GM12878 (cell line): ENCODE measurements at regions not wholly inside any gene's neighbourhood (a gene's known extent, or its start where the extent isn't known, plus 50 kb on each side); places are given as distances from the start of the nearest gene placed in this dataset.

ENCODE experiments used
- ATAC-seq: fragments of 200-7000 bp; cut with Tn5 transposase; 3 replicates; pipeline ENCODE4 v1.9.1; 2020; ENCODE audit warnings: mild to moderate bottlenecking, moderate library complexity
- BruUV-seq: library from RNA; stranded (reverse); fragments of 400-500 nt; replicated peaks from 2 replicates; lab custom pipeline; 2021; lab: Mats Ljungman, UMichigan
- CTCF ChIA-PET: fragments of 300-600 bp; sonication (Branson Sonifier 250); formaldehyde crosslinking; extraction: SDS; loops from one replicate; lab custom pipeline; 2021; ENCODE audit warnings: inconsistent platforms; lab: Yijun Ruan, JAX
- POLR2A ChIA-PET: fragments of 350-600 bp; formaldehyde crosslinking; extraction: SDS; loops from one replicate; lab custom pipeline; 2021; ENCODE audit warnings: inconsistent platforms; lab: Charles Lee
- RAD21 ChIA-PET: fragments of 300-600 bp; sonication (Branson Sonifier 250); formaldehyde crosslinking; loops from one replicate; lab custom pipeline; 2023; ENCODE audit warnings: antibody characterized with exemption; ENCODE audit not compliant: unreplicated experiment; lab: Charles Lee
- SMC1A ChIA-PET: fragments of 300-600 bp; sonication (Branson Sonifier 250); formaldehyde crosslinking; loops from one replicate; lab custom pipeline; 2023; ENCODE audit not compliant: unreplicated experiment, uncharacterized antibody; lab: Charles Lee
- DNase-seq: peaks from one replicate; pipeline ENCODE4 v3.0.0-alpha.2; 2011; ENCODE audit warnings: low read depth, low spot score
- FAIRE-seq: peaks from 3 replicates; lab custom pipeline; 2011; peaks lifted over from hg19 to GRCh38; lab: Jason Lieb, UNC
- H2AFZ ChIP-seq: 2 replicates; pipeline ENCODE4 v1.6.0; 2011; ENCODE audit warnings: low read depth, low read length, control low read depth; ENCODE audit not compliant: control insufficient read depth
- H3K27ac ChIP-seq: 2 replicates; pipeline ENCODE4 v1.5.1; 2011; ENCODE audit warnings: control low read depth; ENCODE audit not compliant: control insufficient read depth, insufficient read depth
- H3K27me3 ChIP-seq, 2 experiments: replicated peaks in 1 of 2; 2 replicates each; pipeline versions ENCODE4 v1.6.0 to v1.6.1; 2011; ENCODE audit warnings: low read length in 1 of 2; ENCODE audit not compliant: control insufficient read depth in 2 of 2, insufficient read depth in 2 of 2
- H3K36me3 ChIP-seq, 2 experiments: 2 replicates each; pipeline ENCODE4 v1.5.1; 2011; ENCODE audit warnings: low read length in 1 of 2; ENCODE audit not compliant: control insufficient read depth in 2 of 2, insufficient read depth in 2 of 2
- H3K4me1 ChIP-seq: 2 replicates; pipeline ENCODE4 v1.6.1; 2011; ENCODE audit warnings: mild to moderate bottlenecking, low read length, moderate library complexity, mixed read lengths; ENCODE audit not compliant: control insufficient read depth, insufficient read depth
- H3K4me2 ChIP-seq: 2 replicates; pipeline ENCODE4 v1.6.0; 2011; ENCODE audit warnings: control low read depth; ENCODE audit not compliant: control insufficient read depth, insufficient read depth
- H3K4me3 ChIP-seq: fragments of 200-600 bp; sonication (generic); 2 replicates; pipeline ENCODE4 v1.5.1; 2016
- H3K79me2 ChIP-seq: 2 replicates; pipeline ENCODE4 v1.6.0; 2011; ENCODE audit warnings: low read length; ENCODE audit not compliant: control insufficient read depth, insufficient read depth
- H3K9ac ChIP-seq: 2 replicates; pipeline ENCODE4 v1.8.0; 2011; ENCODE audit warnings: low read length, control low read depth, mixed read lengths; ENCODE audit not compliant: control insufficient read depth, insufficient read depth
- H3K9me3 ChIP-seq: replicated peaks from 3 replicates; pipeline ENCODE4 v1.5.1; 2011; ENCODE audit warnings: mild to moderate bottlenecking, low read length; ENCODE audit not compliant: control insufficient read depth, insufficient read depth
- H4K20me1 ChIP-seq: 2 replicates; pipeline ENCODE4 v1.6.0; 2011; ENCODE audit not compliant: control insufficient read depth, insufficient read depth
- BACH1 ChIP-seq: fragments of 450-650 bp; IDR thresholded peaks from 2 replicates; pipeline ENCODE4 v1.6.1; 2017; ENCODE audit warnings: mild to moderate bottlenecking, borderline replicate concordance
- CBX3 ChIP-seq: fragments of 200-600 bp; sonication (generic); IDR thresholded peaks from 2 replicates; pipeline ENCODE4 v1.6.1; 2016; ENCODE audit warnings: low read depth, borderline replicate concordance
- CHD2 ChIP-seq: IDR thresholded peaks from 2 replicates; pipeline ENCODE4 v1.6.1; 2011; ENCODE audit warnings: low read depth, low read length, improper control_type of control experiment, borderline replicate concordance
- HCFC1 ChIP-seq: fragments of 150-350 bp; IDR thresholded peaks from 2 replicates; pipeline ENCODE4 v1.6.1; 2014; ENCODE audit warnings: low read length
- MYC ChIP-seq: IDR thresholded peaks from 2 replicates; pipeline ENCODE4 v1.6.1; 2011; ENCODE audit warnings: mild to moderate bottlenecking, low read length, moderate library complexity, inconsistent platforms; ENCODE audit not compliant: insufficient read depth, insufficient replicate concordance, insufficient read length, severe bottlenecking
- NBN ChIP-seq: fragments of 450-650 bp; IDR thresholded peaks from 2 replicates; pipeline ENCODE4 v1.6.1; 2016
- RCOR1 ChIP-seq: conservative IDR thresholded peaks from 2 replicates; pipeline ENCODE4 v1.6.1; 2012; ENCODE audit warnings: low read depth, low read length, improper control_type of control experiment
- RFX5 ChIP-seq: IDR thresholded peaks from 2 replicates; pipeline ENCODE4 v1.6.1; 2011; ENCODE audit warnings: low read depth, low read length, improper control_type of control experiment
- WGBS: methylation state at CpG from one replicate; pipeline ENCODE4 v1.1.6; 2016; ENCODE audit warnings: low lambda C conversion rate; ENCODE audit not compliant: insufficient replicate concordance, insufficient coverage; ENCODE audit errors: missing lambda C conversion rate; 5-methylcytosine and 5-hydroxymethylcytosine counted together
- in situ Hi-C: fragments of 300-500 bp; cut with MboI; formaldehyde crosslinking; loops from 9 replicates; pipeline ENCODE4 v1.14.3; 2018; ENCODE audit warnings: mixed read lengths
- intact Hi-C: fragments of 100-400 bp; cut with micrococcal nuclease; formaldehyde crosslinking; loops from one replicate; pipeline ENCODE4 v1.14.2; 2022; ENCODE audit not compliant: unreplicated experiment

DNA sequence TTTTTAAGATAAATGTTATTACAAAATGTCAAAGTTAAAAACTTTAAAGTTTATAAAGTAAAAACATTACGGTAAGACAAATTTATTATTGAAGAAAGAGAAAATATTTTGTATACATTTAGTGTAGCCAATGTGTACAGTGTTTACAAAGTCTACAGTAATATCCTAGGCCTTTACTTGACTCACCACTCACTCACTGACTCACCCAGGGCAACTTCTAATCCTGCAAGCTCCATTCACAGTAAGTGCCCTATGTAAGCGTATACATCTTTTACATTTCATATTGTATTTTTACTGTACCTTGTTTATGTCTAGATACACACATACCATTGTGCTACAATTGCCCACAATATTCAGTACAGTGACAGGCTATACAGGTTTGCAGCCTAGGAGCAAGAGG, 448.2 kb downstream of the KCTD12 start:
- Histone ChIP-seq H3K9me3 (no peaks in the 10 kb centered on the region), H3K4me2 (no peak overlapping the region), H3K9ac (no peak overlapping the region), H3K4me1 (no peaks in the 10 kb centered on the region), H3K27me3 (no peaks in the 10 kb centered on the region), H4K20me1 (no peaks in the 10 kb centered on the region), H3K27ac (no peak overlapping the region), H3K79me2 (no peaks in the 10 kb centered on the region), H3K36me3 (no peaks in the 10 kb centered on the region)
- ChIA-PET POLR2A (no interaction called here), CTCF (interaction anchor here (1.0 kb wide), 1 partner anchor 34 kb away, joined by 3 read pairs; no protein-coding TSS in a partner anchor)
- no peak for ATAC-seq
- no TSS peak for BruUV-seq
- in situ Hi-C loops, result no loop called here
- WGBS, result 83% methylated on average over 2 of the region's 2 CpGs
- no peak for FAIRE-seq
- TF ChIP-seq MYC, result no peak
- no peak for TF ChIP-seq RFX5
- no peak for TF ChIP-seq NBN
- no peak for TF ChIP-seq CBX3
- no peak for TF ChIP-seq BACH1
- TF ChIP-seq, all 136 proteins: peak for 0
- DNase-seq, result no peak
- Histone ChIP-seq H3K4me3 (no peak overlapping the region), H2AFZ (no peak overlapping the region)
- ChIA-PET RAD21 (no interaction called here), SMC1A (no interaction called here)
- intact Hi-C loops, result no loop called here

DNA sequence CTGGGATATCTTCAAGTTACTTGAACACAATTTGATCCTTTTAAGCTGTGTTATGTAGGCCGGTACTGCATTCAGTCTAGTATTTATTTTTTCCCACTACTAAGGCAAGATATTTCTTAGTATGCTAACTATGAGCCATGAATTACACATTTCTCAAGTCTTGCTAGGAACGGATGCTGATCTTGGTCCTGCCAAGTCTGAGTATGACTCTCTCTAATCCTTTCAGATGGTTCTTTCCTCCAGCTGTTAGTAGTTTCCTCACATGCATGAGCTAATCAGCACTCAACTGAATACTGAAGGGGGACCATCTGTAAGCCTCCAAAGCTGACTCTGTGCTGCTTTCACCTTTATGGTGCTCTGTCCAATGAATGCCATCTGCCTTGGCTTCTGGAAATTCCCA, 460.3 kb downstream of the KCTD12 start:
- ChIA-PET CTCF (interaction anchor here (0.7 to 2.7 kb wide), 2 partner anchors 12 to 213 kb away, joined by 5 to 7 read pairs; no protein-coding TSS in a partner anchor), POLR2A (no interaction called here), SMC1A (no interaction called here), RAD21 (no interaction called here)
- DNase-seq, result no peak
- no peak for ATAC-seq
- FAIRE-seq, result no peak
- intact Hi-C loops, result no loop called here
- Histone ChIP-seq H3K27ac (no peak overlapping the region), H3K9ac (no peak overlapping the region), H3K4me1 (no peaks in the 10 kb centered on the region), H3K4me3 (no peak overlapping the region), H3K79me2 (no peaks in the 10 kb centered on the region), H3K4me2 (no peak overlapping the region), H3K27me3 (no peaks in the 10 kb centered on the region), H4K20me1 (no peaks in the 10 kb centered on the region), H2AFZ (no peak overlapping the region), H3K9me3 (no peaks in the 10 kb centered on the region), H3K36me3 (no peaks in the 10 kb centered on the region)
- no peak for TF ChIP-seq HCFC1
- TF ChIP-seq CHD2, result no peak
- no peak for TF ChIP-seq RCOR1
- WGBS, result 61% methylated on average over 2 of the region's 2 CpGs
- in situ Hi-C loops, result no loop called here
- no TSS peak for BruUV-seq
